ENCODE measurements at regions not wholly inside any gene's neighbourhood (a gene's known extent, or its start where the extent isn't known, plus 50 kb on each side); places are given as distances from the start of the nearest gene placed in this dataset.

- DNase-seq (ENCODE audit: low read depth, low spot score), result no peak
These were observed 57.2 kb downstream of the NKX6-1 start for GRCh38 chr4:84441758-84442377.

- no peak for DNase-seq (ENCODE audit: low read depth, low spot score)
These were observed 59.1 kb downstream of the NKX6-1 start for GRCh38 chr4:84439996-84440395.

- no peak for DNase-seq (ENCODE audit: low read depth, low spot score)
These were observed 62.3 kb downstream of the NKX6-1 start for GRCh38 chr4:84436812-84437211.

DNA sequence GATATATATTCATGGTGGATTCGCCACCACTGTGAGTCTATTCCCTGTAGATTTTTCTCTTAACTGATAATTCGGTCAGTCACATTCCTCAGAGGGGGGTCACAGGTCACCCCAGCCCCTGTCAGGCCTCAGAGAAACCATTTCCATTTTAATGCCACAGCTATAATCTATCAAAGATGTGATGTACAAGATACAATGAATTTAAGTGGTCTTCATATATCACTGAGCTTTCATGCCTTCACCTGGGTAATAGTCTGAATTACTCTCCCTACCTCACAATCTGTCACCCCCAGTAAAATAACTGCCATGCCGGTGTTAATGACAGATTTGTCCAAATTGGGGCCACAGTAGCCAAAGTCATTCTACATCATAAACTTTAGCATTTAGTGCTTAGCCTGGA lies 64.7 kb downstream of the NKX6-1 start:
- DNase-seq (ENCODE audit: low read depth, low spot score), result no peak

DNA sequence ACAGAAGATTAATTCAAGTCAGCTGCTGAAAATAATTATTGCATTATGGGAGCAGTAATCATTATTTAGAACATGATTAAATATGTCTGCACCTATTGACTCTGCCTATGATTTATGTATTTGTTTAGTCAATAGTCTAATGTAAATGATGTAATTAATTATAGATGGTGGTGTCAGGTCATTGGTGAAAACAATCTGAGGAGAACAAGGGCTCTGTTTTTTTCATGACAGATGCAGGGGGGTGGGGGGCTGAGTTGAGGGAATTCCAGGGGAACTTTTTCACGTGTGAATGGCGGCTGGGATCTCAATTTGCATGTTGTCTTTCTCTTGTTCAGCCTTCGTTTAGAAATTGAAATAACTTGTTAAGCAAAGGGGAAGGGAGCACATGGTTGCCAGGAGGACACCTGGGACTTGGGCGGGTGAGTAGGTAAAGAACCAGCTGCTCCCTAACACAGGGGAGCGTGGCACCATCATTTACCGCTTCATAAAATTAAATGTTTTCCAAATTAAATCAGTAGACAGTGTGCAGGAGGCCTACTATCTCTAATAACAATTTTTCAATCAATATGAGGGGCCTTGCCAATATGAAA lies 65.4 kb downstream of the NKX6-1 start:
- no peak for DNase-seq (ENCODE audit: low read depth, low spot score)

DNA sequence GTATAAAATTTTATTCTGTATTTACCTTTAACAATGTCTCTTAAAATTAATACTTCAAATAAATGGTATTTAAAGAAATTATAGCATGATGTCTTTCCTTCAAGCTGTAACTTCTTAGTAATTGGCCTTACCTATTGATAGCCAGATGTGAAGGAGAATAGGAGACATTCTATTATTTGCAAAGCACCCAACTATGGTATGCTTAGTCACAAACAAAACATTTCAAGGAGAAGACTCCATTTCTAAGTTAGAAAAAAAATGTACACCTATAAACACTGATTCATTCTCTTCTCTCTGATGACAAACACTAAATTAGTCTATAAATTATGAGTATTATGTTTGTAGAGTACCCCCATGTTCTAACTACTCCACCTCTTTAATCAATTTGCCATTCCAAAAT lies 66.4 kb downstream of the NKX6-1 start:
- DNase-seq (ENCODE audit: low read depth, low spot score), result no peak

GRCh38 chr4:84420608-84421007 lies 78.5 kb downstream of the NKX6-1 start:
- no peak for DNase-seq (ENCODE audit: low read depth, low spot score)

GRCh38 chr4:84419201-84419600 lies 79.9 kb downstream of the NKX6-1 start:
- DNase-seq (ENCODE audit: low read depth, low spot score), result no peak

GRCh38 chr4:84417997-84418709 lies 80.9 kb downstream of the NKX6-1 start:
- no peak for DNase-seq (ENCODE audit: low read depth, low spot score)

DNA sequence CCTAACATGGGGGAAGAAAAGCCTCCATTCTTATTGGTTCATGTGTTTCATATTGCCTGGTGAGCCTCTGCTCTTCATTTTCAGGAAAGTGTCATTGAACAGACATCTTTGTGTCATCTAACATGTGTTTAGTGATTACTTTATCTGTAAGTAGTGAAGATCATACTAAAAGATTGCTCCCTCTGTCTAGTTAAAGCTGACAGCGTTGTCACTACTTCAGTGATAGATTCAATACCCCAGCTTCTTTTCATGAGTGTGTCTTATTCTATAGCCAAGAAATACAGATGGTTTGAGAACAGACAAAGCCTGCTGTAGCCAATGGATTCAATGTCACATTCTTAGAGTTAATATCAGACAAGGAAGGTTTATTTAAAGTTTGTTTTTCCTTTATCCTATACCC lies 85.1 kb downstream of the NKX6-1 start:
- no peak for DNase-seq (ENCODE audit: low read depth, low spot score)

GRCh38 chr4:84413480-84413879 lies 85.6 kb downstream of the NKX6-1 start:
- no peak for DNase-seq (ENCODE audit: low read depth, low spot score)

DNA sequence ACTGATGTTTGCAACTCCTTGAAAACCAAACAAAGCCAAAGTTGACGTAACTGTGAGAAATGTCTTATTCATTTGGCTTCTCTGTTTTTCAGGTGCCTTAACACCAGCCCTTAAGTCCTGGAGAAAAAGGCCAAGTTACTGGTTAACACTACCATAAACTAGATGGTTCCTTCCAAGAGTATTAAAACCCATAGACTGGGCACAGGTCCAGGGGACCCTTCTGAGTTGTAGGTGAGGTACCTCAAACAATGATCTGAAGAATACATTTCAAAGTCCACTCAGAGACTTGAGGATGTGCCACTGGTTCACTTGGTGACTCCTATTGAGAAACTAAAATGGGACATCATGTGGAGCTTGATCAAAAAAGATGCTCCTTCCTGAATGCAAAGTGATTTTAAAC lies 87.0 kb downstream of the NKX6-1 start:
- no peak for DNase-seq (ENCODE audit: low read depth, low spot score)

GRCh38 chr4:84407554-84408407 lies 91.3 kb downstream of the NKX6-1 start:
- no peak for DNase-seq (ENCODE audit: low read depth, low spot score)

- no peak for DNase-seq (ENCODE audit: low read depth, low spot score)
These were observed 95.4 kb downstream of the NKX6-1 start for GRCh38 chr4:84403656-84404055.

DNA sequence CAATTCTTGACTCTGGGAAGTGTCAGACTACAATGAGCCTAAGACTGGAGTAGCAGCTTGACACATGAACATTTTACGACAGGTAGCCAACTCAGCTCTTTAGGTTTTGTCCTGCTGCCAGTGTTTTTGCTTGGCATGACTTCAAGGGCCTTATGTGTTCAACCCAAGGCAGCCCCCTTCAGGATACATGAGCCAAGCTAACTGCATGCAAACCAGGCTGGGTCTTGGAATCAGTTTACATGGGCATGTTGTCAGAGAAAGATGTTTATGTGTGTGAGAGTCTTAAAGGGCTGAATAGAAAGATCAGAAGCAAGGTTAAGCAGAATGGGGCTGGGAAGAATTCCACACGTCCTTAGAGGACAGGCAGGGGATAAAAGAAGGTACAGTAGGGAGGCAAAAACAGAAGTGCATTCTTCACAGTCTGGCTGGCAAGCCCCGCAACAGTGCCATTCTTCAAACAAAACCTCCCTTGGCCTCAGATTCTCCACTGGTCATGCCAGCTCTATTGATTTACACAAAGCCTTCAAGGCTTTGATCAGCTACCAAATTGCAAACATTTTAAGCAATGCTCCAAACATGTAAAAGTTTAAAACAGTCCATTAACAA lies 97.3 kb downstream of the NKX6-1 start:
- no peak for DNase-seq (ENCODE audit: low read depth, low spot score)

DNA sequence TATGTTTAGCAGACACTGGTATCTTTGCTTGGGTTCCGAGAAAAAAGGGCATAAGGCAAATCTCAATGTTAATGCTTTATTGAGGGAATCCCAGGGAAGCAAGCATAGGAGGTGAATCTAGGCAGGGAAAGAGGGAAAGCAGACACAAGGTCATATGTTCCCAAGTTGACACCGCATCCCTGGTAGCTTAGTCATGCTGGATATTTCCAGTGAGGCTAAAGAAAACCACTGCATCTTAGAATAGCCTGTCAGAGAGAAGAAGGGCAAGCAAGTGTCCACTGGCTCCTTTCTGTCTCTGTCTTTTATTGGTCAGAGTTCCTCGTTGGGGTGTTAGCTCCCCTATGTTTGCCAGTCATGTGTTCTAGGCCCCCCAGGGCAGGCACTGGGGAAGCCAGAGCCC lies 104.7 kb downstream of the NKX6-1 start:
- no peak for DNase-seq (ENCODE audit: low read depth, low spot score)

DNA sequence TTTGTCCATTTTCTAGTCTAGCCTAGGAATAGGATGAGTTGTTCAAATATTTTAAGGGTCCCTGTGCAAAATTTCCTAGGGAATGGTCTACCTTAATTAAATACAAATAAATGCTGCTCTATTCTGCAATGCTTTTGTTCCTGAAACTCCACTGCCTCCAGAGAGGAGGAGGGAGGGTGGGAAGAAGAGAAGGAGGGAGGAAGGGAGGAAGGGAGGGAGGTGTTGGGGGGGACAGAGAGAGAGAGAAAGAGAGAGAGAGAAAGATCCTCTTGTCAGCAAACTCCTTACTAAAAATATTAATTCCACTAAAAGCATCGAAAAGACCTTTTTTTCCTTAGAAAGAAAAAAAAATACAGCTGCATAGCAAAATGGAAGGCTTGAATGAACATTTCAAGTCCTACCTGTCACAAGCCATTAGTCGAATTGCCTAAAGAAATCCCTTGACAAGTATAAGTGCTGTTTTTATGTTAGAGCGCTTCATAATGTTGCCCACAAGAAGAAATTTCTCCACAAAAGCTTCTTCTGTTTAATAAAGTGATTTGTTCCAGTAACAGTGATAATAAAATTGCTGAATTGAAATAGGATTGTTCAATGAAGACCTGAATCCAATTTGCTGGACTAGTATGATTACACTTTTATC lies 106.0 kb downstream of the NKX6-1 start:
- DNase-seq (ENCODE audit: low read depth, low spot score), result no peak

DNA sequence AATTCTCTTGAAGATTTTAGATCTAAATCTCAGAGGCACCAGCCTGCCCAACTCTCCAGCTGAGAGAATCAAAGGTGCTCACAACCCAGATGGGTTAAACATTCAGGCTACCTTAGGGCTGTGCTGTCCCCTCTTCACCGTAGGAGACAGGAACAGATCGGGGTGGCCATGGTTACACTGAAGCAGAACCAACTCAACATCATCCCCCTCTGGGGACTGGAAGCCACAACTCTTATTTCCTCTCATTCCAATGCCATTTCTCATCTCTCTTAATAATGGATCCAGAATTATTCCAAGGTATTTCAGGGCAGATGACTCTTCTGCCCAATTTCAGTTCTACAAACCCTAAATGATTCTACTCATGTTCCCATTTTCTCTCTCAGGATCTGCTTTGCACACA lies 109.7 kb downstream of the NKX6-1 start:
- DNase-seq (ENCODE audit: low read depth, low spot score), result no peak

DNA sequence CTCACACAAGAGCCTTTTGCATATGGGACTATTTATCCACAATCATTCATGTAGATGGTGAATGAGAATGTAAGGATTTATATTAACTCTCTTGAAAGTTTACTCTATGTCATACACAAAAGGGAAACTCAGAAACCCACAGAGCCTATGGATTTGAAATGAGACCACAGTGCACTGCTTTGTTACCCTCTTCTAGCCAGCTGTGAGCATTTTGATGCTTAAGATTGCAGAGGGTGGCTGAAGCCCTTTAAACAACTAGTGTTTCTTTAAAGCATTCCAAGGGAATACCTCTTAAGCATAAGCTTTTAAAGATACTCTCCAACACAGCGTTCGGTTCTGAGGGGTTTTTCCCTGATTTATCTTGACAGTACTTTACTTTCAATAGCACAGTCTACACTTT lies 113.9 kb downstream of the NKX6-1 start:
- no peak for DNase-seq (ENCODE audit: low read depth, low spot score)

GRCh38 chr4:84384801-84385200 lies 114.3 kb downstream of the NKX6-1 start:
- no peak for DNase-seq (ENCODE audit: low read depth, low spot score)

DNA sequence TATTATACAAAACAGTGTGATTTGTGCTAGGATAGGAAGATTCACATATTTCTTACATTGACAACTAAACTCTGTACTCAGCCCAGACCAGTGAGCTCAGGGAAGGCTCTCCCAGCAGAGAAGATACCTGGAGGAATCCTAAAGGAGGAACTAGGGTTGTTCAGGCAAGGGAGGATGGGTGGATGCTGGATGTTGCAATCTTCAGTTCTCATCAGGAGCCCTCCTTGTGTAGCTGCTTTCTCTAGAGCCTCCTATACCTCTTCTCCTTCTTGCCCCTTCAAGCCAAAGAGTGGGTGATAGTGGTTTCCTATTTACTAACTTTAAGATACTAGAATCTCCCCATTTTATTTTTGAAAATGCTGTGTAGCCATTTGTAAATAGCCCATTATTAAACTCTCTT lies 117.3 kb downstream of the NKX6-1 start:
- no peak for DNase-seq (ENCODE audit: low read depth, low spot score)
